GM20000 (cell line): ENCODE measurements at regions not wholly inside any gene's neighbourhood (a gene's known extent, or its start where the extent isn't known, plus 50 kb on each side); places are given as distances from the start of the nearest gene placed in this dataset.

Experiments
- DNase-seq: peaks from one replicate; pipeline ENCODE4 v3.0.0; 2012; ENCODE audit warnings: low spot score
- CTCF ChIP-seq: IDR thresholded peaks from 2 replicates; pipeline ENCODE4 v1.5.1; 2012; ENCODE audit warnings: mild to moderate bottlenecking, control low read depth; ENCODE audit errors: extremely low read depth, missing control alignments

- DNase-seq: no peak
- TF ChIP-seq CTCF: no peak
These were observed 239.2 kb downstream of the LACC1 start for GRCh38 chr13:44118881-44119280.

GRCh38 chr13:44120043-44120442 lies 240.3 kb downstream of the LACC1 start:
- TF ChIP-seq CTCF: no peak

GRCh38 chr13:44120849-44121755 lies 241.4 kb downstream of the LACC1 start:
- TF ChIP-seq CTCF: no peak
- DNase-seq: no peak

More at GRCh38 chr13:44120043-44120442, 240.3 kb downstream of the LACC1 start:
- no peak for DNase-seq

GRCh38 chr13:44124352-44124751 lies 244.6 kb downstream of the LACC1 start:
- no peak for DNase-seq
- TF ChIP-seq CTCF: no peak

- DNase-seq: no peak
- TF ChIP-seq CTCF: no peak
These were observed 246.3 kb downstream of the LACC1 start for GRCh38 chr13:44125943-44126469.

GRCh38 chr13:44128552-44129001 lies 245.0 kb upstream of the SERP2 start:
- no peak for TF ChIP-seq CTCF

GRCh38 chr13:44129418-44129817 lies 244.2 kb upstream of the SERP2 start:
- DNase-seq: no peak
- TF ChIP-seq CTCF: no peak

More at GRCh38 chr13:44128552-44129001, 245.0 kb upstream of the SERP2 start:
- DNase-seq: no peak
